ENCODE measurements at regions not wholly inside any gene's neighbourhood (a gene's known extent, or its start where the extent isn't known, plus 50 kb on each side); places are given as distances from the start of the nearest gene placed in this dataset.

GRCh38 chr2:59461127-59461526 lies 1092.3 kb downstream of the BCL11A start:
- H3F3A ChIP-seq (ENCODE audit: insufficient read depth, low read length): no peaks in the 10 kb centered on the region
- DNase-seq: no peak
- TF ChIP-seq CTCF (IDR thresholded peaks at IDR 0.05; ENCODE audit: low read length) (no peak), EZH2phosphoT487 (IDR thresholded peaks at IDR 0.05; ENCODE audit: low read length) (no peak), EZH2 (optimal IDR thresholded peaks at IDR 0.05; ENCODE audit: low read depth, low read length) (no peak)
- H3K9me2 ChIP-seq (replicated peaks; ENCODE audit: insufficient read depth, low read length): no peaks in the 10 kb centered on the region
- H3K4me2 ChIP-seq (ENCODE audit: low read depth, low read length): no peak overlapping the region
- H3K36me3 ChIP-seq (replicated peaks; ENCODE audit: insufficient read depth, low read length): no peaks in the 10 kb centered on the region
- H3K79me2 ChIP-seq (ENCODE audit: low read length): no peaks in the 10 kb centered on the region
- H3K9me3 ChIP-seq (replicated peaks; ENCODE audit: insufficient read depth, low read length): no peaks in the 10 kb centered on the region
- no peaks in the 10 kb centered on the region for H3K27me3 ChIP-seq (replicated peaks; ENCODE audit: insufficient read depth, low read length)
- no peaks in the 10 kb centered on the region for H4K20me1 ChIP-seq (ENCODE audit: insufficient read depth, low read length)
- no peaks in the 10 kb centered on the region for H3K4me1 ChIP-seq (ENCODE audit: low read length)
- H2AFZ ChIP-seq (ENCODE audit: low read length): no peak overlapping the region
- H3K27ac ChIP-seq (ENCODE audit: low read length): no peak overlapping the region
- H3K4me3 ChIP-seq (ENCODE audit: low read length): no peak overlapping the region
- H3K9ac ChIP-seq (ENCODE audit: low read length): no peak overlapping the region

- Histone ChIP-seq H3K4me1 (ENCODE audit: low read length) (no peaks in the 10 kb centered on the region), H3K9me3 (replicated peaks; ENCODE audit: insufficient read depth, low read length) (no peaks in the 10 kb centered on the region), H3K4me3 (ENCODE audit: low read length) (no peak overlapping the region), H2AFZ (ENCODE audit: low read length) (no peak overlapping the region), H3K9ac (ENCODE audit: low read length) (no peak overlapping the region), H3K79me2 (ENCODE audit: low read length) (no peaks in the 10 kb centered on the region), H3K27me3 (replicated peaks; ENCODE audit: insufficient read depth, low read length) (no peaks in the 10 kb centered on the region), H3K9me2 (replicated peaks; ENCODE audit: insufficient read depth, low read length) (no peaks in the 10 kb centered on the region), H3K4me2 (ENCODE audit: low read depth, low read length) (no peak overlapping the region), H3K36me3 (replicated peaks; ENCODE audit: insufficient read depth, low read length) (no peaks in the 10 kb centered on the region), H3K27ac (ENCODE audit: low read length) (no peak overlapping the region), H4K20me1 (ENCODE audit: insufficient read depth, low read length) (no peaks in the 10 kb centered on the region), H3F3A (ENCODE audit: insufficient read depth, low read length) (no peaks in the 10 kb centered on the region)
- TF ChIP-seq EZH2phosphoT487 (IDR thresholded peaks at IDR 0.05; ENCODE audit: low read length) (no peak), CTCF (IDR thresholded peaks at IDR 0.05; ENCODE audit: low read length) (no peak), EZH2 (optimal IDR thresholded peaks at IDR 0.05; ENCODE audit: low read depth, low read length) (no peak)
- DNase-seq: no peak
These were observed 1094.7 kb downstream of the BCL11A start for GRCh38 chr2:59458800-59459199.

- Histone ChIP-seq H3K27me3 (replicated peaks; ENCODE audit: insufficient read depth, low read length) (no peaks in the 10 kb centered on the region), H3K9ac (ENCODE audit: low read length) (no peak overlapping the region), H3K9me3 (replicated peaks; ENCODE audit: insufficient read depth, low read length) (no peaks in the 10 kb centered on the region), H2AFZ (ENCODE audit: low read length) (no peak overlapping the region), H3F3A (ENCODE audit: insufficient read depth, low read length) (no peaks in the 10 kb centered on the region), H4K20me1 (ENCODE audit: insufficient read depth, low read length) (no peaks in the 10 kb centered on the region), H3K4me1 (ENCODE audit: low read length) (no peaks in the 10 kb centered on the region), H3K4me2 (ENCODE audit: low read depth, low read length) (no peak overlapping the region), H3K79me2 (ENCODE audit: low read length) (no peaks in the 10 kb centered on the region), H3K27ac (ENCODE audit: low read length) (no peak overlapping the region), H3K9me2 (replicated peaks; ENCODE audit: insufficient read depth, low read length) (no peaks in the 10 kb centered on the region), H3K36me3 (replicated peaks; ENCODE audit: insufficient read depth, low read length) (no peaks in the 10 kb centered on the region), H3K4me3 (ENCODE audit: low read length) (no peak overlapping the region)
- no peak for DNase-seq
- TF ChIP-seq EZH2 (optimal IDR thresholded peaks at IDR 0.05; ENCODE audit: low read depth, low read length) (no peak), EZH2phosphoT487 (IDR thresholded peaks at IDR 0.05; ENCODE audit: low read length) (no peak), CTCF (IDR thresholded peaks at IDR 0.05; ENCODE audit: low read length) (no peak)
These were observed 1097.2 kb downstream of the BCL11A start for GRCh38 chr2:59456285-59456684.

Measured in MM.1S (cell line).